ENCODE measurements at regions not wholly inside any gene's neighbourhood (a gene's known extent, or its start where the extent isn't known, plus 50 kb on each side); places are given as distances from the start of the nearest gene placed in this dataset.
A peak's percentile ranks its signal among the peaks of the same experiment; 100 is the strongest.

DNA sequence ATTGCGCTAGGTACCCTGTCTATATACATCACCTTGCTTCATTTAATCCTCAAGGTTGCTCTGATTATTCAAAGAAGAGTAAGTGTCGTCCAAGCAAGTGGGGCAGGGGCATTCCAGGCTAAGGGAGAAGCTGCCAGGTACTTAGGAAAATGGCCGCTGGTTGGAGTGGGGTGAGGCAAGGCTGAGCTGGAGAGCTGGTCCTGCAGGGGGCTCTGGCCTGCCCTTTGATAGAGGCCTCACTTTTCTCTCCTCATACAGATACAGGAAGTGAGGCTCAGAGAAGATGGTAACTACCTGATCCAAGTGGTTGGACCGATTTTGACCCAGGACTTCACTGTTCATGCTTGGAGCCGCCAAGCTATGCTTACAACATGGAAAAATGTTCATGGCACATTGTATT is 86.9 kb upstream of the ZBTB40 start:
- H4K5ac ChIP-seq (ENCODE audit: insufficient read length, low read depth, low read length), result no peak overlapping the region
- H4K20me1 ChIP-seq (replicated peaks in 1 of 2; ENCODE audit: control insufficient read depth in 1 of 2, insufficient read depth in 2 of 2, low read length in 2 of 2), result no peaks in the 10 kb centered on the region
- H4K8ac ChIP-seq (ENCODE audit: extremely low read depth, insufficient read depth, low read length), result no peak overlapping the region
- H3K79me2 ChIP-seq (ENCODE audit: control insufficient read depth in 1 of 2, insufficient read depth in 2 of 2, low read length in 2 of 2), result no peaks in the 10 kb centered on the region
- H3K27me3 ChIP-seq (replicated peaks in 1 of 4; ENCODE audit: control insufficient read depth in 3 of 4, extremely low read depth in 1 of 4, insufficient read depth in 3 of 4, low read length in 3 of 4), result peaks cover 0 to 3% (median 0%) of the 10 kb centered on the region in 4 experiments; a peak in 1 of 7 replicates
- no peaks in the 10 kb centered on the region; the same call in 1 of the 2 replicates for H3K23me2 ChIP-seq (ENCODE audit: low read depth, low read length)
- H4K91ac ChIP-seq (replicated peaks; ENCODE audit: insufficient read length, low read length), result no peak overlapping the region
- H3K9me3 ChIP-seq (ENCODE audit: insufficient read depth in 2 of 2, low read depth in 1 of 2, low read length in 1 of 2), result no peaks in the 10 kb centered on the region
- peak overlapping the region; percentile 42; the same call in 1 of the 2 replicates for H3K18ac ChIP-seq (ENCODE audit: extremely low read depth, low read length)
- H3K36me3 ChIP-seq (ENCODE audit: control insufficient read depth in 2 of 4, insufficient read depth in 4 of 4, low read length in 3 of 4), result no peaks in the 10 kb centered on the region
- peaks cover 2 to 14% (median 5%) of the 10 kb centered on the region in 4 experiments for H3K4me1 ChIP-seq (replicated peaks in 1 of 4; ENCODE audit: control insufficient read depth in 3 of 4, insufficient read depth in 4 of 4, low read length in 3 of 4)
- H3K23ac ChIP-seq (ENCODE audit: insufficient read length), result no peak overlapping the region
- H2BK15ac ChIP-seq (ENCODE audit: low read length), result peak overlapping the region; percentile 55; the same call in 1 of the 2 replicates
- H3K4ac ChIP-seq (replicated peaks; ENCODE audit: insufficient read length, low read depth, low read length), result no peak overlapping the region
- H2BK20ac ChIP-seq (ENCODE audit: low read length), result 0 out of 2 replicates have a peak overlapping the region, but pooled peaks have one; percentile 27
- peak overlapping the region; percentile 67; the same call in 1 of the 2 replicates for H2AFZ ChIP-seq (ENCODE audit: low read length)
- no peaks in the 10 kb centered on the region for H3K79me1 ChIP-seq (ENCODE audit: low read depth, low read length)
- POLR2A ChIA-PET (ENCODE audit: partially characterized antibody), result interaction anchor here (0.8 to 2.3 kb wide), 2 partner anchors 8 kb away, joined by 3 to 8 read pairs; no protein-coding TSS in a partner anchor
- no peak overlapping the region for H3K4me3 ChIP-seq (ENCODE audit: extremely low read depth in 1 of 4, insufficient read depth in 2 of 4, low read depth in 3 of 4, low read length in 4 of 4)
- TF ChIP-seq YY1 (IDR thresholded peaks at IDR 0.05; ENCODE audit: low read depth, low read length) (peak; percentile 93), RXRA (IDR thresholded peaks at IDR 0.05; ENCODE audit: insufficient read depth, low read depth, low read length) (no peak), KDM1A (IDR thresholded peaks at IDR 0.05; ENCODE audit: borderline replicate concordance, low read length) (no peak), TEAD4 (IDR thresholded peaks at IDR 0.05; ENCODE audit: low read depth, low read length) (0 out of 2 replicates have a peak, but pooled peaks have one; percentile 14), RAD21 (IDR thresholded peaks at IDR 0.05 in 1 of 2, conservative IDR thresholded peaks at IDR 0.05 in 1 of 2; ENCODE audit: low read depth in 2 of 2, low read length in 2 of 2) (peak; percentile 18 to 44; a peak in 2 of 4 replicates)
- TF ChIP-seq, protein P1, sequence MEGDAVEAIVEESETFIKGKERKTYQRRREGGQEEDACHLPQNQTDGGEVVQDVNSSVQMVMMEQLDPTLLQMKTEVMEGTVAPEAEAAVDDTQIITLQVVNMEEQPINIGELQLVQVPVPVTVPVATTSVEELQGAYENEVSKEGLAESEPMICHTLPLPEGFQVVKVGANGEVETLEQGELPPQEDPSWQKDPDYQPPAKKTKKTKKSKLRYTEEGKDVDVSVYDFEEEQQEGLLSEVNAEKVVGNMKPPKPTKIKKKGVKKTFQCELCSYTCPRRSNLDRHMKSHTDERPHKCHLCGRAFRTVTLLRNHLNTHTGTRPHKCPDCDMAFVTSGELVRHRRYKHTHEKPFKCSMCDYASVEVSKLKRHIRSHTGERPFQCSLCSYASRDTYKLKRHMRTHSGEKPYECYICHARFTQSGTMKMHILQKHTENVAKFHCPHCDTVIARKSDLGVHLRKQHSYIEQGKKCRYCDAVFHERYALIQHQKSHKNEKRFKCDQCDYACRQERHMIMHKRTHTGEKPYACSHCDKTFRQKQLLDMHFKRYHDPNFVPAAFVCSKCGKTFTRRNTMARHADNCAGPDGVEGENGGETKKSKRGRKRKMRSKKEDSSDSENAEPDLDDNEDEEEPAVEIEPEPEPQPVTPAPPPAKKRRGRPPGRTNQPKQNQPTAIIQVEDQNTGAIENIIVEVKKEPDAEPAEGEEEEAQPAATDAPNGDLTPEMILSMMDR (IDR thresholded peaks at IDR 0.05; ENCODE audit: control extremely low read depth in 1 of 3, insufficient read depth in 1 of 3, low read depth in 1 of 3, low read length in 3 of 3), result peak; percentile 33 to 54 (median 52)
- CTCF ChIA-PET (ENCODE audit: partially characterized antibody), result interaction anchor here (0.7 to 2.6 kb wide), 13 partner anchors 9 to 124 kb away, joined by 3 to 9 read pairs (median 3); no protein-coding TSS in a partner anchor
- no peak overlapping the region for H3K56ac ChIP-seq (replicated peaks; ENCODE audit: insufficient read length, low read depth, low read length)
- WGBS, 2 experiments (ENCODE audit: extremely low coverage in 1 of 2, insufficient coverage in 1 of 2, insufficient read length in 1 of 2, insufficient replicate concordance in 2 of 2, low coverage in 1 of 2, low lambda C conversion rate in 2 of 2, missing lambda C conversion rate in 1 of 2), result 84% methylated on average over 5 of the region's 5 CpGs; no CpG with 5 or more reads in 1 of the 2 experiments
- H3K14ac ChIP-seq (ENCODE audit: insufficient read length), result no peak overlapping the region
- no peak overlapping the region for H3K9ac ChIP-seq (replicated peaks in 1 of 4; ENCODE audit: extremely low read depth in 1 of 4, low read depth in 3 of 4, low read length in 3 of 4)
- no peak overlapping the region for H3K4me2 ChIP-seq (ENCODE audit: insufficient read depth in 1 of 2, low read depth in 2 of 2, low read length in 2 of 2)
- no peak overlapping the region for H2BK5ac ChIP-seq (ENCODE audit: low read depth, low read length)
- H3K27ac ChIP-seq (ENCODE audit: low read depth, low read length), result no peak overlapping the region
- FAIRE-seq (no peak), DNase-seq (ENCODE audit: low read depth in 1 of 2, low spot score in 2 of 2) (no peak)
- H2AK5ac ChIP-seq (ENCODE audit: low read depth, low read length), result no peak overlapping the region
- H2BK12ac ChIP-seq (ENCODE audit: low read depth, low read length), result no peak overlapping the region
- no peak overlapping the region for H2BK120ac ChIP-seq (replicated peaks; ENCODE audit: low read depth, low read length)

Data from H1 (cell line).